Glutamatergic neuron (in vitro differentiated cells): ENCODE measurements at regions not wholly inside any gene's neighbourhood (a gene's known extent, or its start where the extent isn't known, plus 50 kb on each side); places are given as distances from the start of the nearest gene placed in this dataset.

ENCODE experiments used
- DNase-seq: peaks from one replicate; pipeline ENCODE4 v3.0.0; 2022
- H3K27ac Mint-ChIP-seq: one replicate; pipeline ENCODE4 v1.8.0; 2020; ENCODE audit warnings: mild to moderate bottlenecking, mixed read lengths, inconsistent platforms; ENCODE audit not compliant: unreplicated experiment
- H3K27me3 Mint-ChIP-seq: one replicate; pipeline ENCODE4 v1.8.0; 2020; ENCODE audit warnings: mild to moderate bottlenecking, moderate library complexity, mixed read lengths, inconsistent platforms; ENCODE audit not compliant: unreplicated experiment
- H3K36me3 Mint-ChIP-seq: one replicate; pipeline ENCODE4 v1.8.0; 2020; ENCODE audit warnings: mild to moderate bottlenecking, mixed read lengths, inconsistent platforms; ENCODE audit not compliant: unreplicated experiment
- H3K4me1 Mint-ChIP-seq: one replicate; pipeline ENCODE4 v1.8.0; 2020; ENCODE audit warnings: mild to moderate bottlenecking, low read depth, mixed read lengths, inconsistent platforms; ENCODE audit not compliant: unreplicated experiment
- H3K4me3 Mint-ChIP-seq: one replicate; pipeline ENCODE4 v1.8.0; 2020; ENCODE audit warnings: mild to moderate bottlenecking, mixed read lengths, inconsistent platforms; ENCODE audit not compliant: unreplicated experiment
- H3K9me3 Mint-ChIP-seq: one replicate; pipeline ENCODE4 v1.8.0; 2020; ENCODE audit warnings: mild to moderate bottlenecking, moderate library complexity, mixed read lengths, inconsistent platforms; ENCODE audit not compliant: unreplicated experiment
- TF ChIP-seq, protein P1 (sequence below): fragments of 200-600 bp; sonication (generic); IDR thresholded peaks from one replicate; pipeline ENCODE4 v1.5.0; 2021; ENCODE audit not compliant: partially characterized antibody, unreplicated experiment

DNA sequence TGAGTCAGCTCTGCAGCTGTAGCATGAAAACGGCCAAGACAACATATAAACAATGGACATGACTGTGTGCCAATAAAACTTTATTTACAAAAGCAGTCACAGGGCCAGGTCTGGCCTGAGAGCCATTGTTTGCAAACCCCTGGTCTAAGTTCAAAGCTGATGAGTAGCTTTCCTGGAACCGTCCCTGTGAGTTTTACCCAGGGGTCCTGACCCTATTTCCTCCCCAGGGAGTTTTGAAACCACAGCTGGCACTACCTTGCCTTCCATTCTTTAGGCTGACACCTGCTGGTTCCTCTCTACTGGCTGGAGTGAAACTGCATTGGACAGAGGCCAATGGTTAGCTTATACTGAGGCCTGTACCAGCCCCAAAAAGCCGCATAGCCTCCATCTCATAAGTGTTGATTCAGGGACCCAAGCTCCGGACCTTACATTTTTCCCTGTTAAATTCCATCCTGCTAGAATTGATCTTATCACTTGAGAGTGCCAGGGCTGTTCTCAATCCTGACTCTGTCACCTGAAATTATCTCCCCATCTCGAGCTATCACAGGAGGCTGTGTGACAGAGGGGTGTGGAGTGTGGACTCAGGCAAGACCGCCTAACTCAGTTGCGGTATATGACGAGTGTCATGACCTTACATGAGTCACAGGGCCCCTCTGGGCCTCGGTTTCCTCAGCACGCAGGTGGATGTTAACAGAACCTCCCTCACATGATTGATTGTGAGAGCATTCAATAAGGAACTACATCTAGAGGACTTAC, 343.6 kb downstream of the NPHP4 start:
- Mint-ChIP-seq H3K4me3 (no peak overlapping the region), H3K4me1 (no peaks in the 10 kb centered on the region), H3K36me3 (peaks cover 16% of the 10 kb centered on the region), H3K27me3 (peaks cover 6% of the 10 kb centered on the region), H3K9me3 (peaks cover 18% of the 10 kb centered on the region), H3K27ac (no peak overlapping the region)
- TF ChIP-seq, protein P1, sequence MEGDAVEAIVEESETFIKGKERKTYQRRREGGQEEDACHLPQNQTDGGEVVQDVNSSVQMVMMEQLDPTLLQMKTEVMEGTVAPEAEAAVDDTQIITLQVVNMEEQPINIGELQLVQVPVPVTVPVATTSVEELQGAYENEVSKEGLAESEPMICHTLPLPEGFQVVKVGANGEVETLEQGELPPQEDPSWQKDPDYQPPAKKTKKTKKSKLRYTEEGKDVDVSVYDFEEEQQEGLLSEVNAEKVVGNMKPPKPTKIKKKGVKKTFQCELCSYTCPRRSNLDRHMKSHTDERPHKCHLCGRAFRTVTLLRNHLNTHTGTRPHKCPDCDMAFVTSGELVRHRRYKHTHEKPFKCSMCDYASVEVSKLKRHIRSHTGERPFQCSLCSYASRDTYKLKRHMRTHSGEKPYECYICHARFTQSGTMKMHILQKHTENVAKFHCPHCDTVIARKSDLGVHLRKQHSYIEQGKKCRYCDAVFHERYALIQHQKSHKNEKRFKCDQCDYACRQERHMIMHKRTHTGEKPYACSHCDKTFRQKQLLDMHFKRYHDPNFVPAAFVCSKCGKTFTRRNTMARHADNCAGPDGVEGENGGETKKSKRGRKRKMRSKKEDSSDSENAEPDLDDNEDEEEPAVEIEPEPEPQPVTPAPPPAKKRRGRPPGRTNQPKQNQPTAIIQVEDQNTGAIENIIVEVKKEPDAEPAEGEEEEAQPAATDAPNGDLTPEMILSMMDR: no peak
- no peak for DNase-seq

DNA sequence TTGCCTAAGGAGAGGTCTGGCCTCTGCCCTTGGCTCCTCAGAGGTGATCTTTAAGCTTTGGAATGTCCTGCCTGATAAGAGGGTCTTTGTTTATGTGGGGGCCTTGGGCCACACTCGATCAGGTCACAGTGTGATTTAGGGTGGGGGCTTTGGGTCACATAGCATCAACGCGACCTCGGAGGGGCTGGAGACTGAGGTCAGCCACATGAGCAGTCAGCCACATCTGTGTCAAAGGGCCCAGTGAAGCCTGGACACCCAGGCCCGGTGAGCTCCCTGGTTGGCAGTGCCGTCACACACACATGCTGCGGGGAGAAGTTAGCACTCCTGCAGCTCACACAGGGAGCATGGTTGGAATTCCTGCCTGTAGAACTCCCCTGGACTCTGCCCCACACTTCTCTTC, 345.0 kb downstream of the NPHP4 start:
- H3K4me3 Mint-ChIP-seq: no peak overlapping the region
- H3K27me3 Mint-ChIP-seq: peaks cover 6% of the 10 kb centered on the region
- peaks cover 16% of the 10 kb centered on the region for H3K36me3 Mint-ChIP-seq
- peaks cover 20% of the 10 kb centered on the region for H3K9me3 Mint-ChIP-seq
- TF ChIP-seq, protein P1: no peak
- H3K4me1 Mint-ChIP-seq: no peaks in the 10 kb centered on the region
- H3K27ac Mint-ChIP-seq: no peak overlapping the region
- DNase-seq: no peak

DNA sequence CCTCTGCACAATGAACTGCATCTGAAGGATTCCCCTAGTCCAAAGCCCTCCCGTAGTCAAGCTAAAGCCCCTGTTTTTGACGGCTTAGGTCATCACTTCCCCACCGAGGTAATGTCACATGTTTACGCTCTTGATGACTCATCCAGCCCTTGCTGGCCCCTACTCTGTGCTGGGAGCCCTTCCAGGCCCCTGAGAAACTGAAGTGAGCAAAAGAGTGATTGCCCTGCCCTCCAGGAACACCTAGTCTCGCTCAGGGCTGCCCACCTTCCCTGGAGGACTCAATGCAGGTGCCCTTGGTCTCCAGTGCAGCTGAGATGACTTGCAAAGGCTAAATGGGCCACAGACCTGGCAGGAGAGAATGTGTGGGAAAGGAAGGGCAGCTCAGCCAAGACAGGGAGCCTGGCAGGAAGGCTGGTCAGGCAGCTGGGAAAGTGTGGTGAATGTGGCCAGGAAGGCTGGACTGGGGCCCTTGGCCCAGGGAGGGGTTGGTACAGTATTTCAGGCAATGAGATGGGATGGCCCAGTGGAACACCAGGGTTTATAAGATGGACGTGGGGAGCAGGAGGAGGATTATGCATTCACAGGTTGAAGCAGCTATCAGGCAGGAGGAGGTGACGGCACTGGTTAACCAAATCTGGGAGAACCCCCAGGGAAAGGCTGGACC, 345.6 kb downstream of the NPHP4 start:
- no peak for DNase-seq
- TF ChIP-seq, protein P1: no peak
- H3K9me3 Mint-ChIP-seq: peaks cover 20% of the 10 kb centered on the region
- no peak overlapping the region for H3K4me3 Mint-ChIP-seq
- no peak overlapping the region for H3K27ac Mint-ChIP-seq
- no peaks in the 10 kb centered on the region for H3K4me1 Mint-ChIP-seq
- H3K36me3 Mint-ChIP-seq: peaks cover 16% of the 10 kb centered on the region
- peaks cover 6% of the 10 kb centered on the region for H3K27me3 Mint-ChIP-seq

DNA sequence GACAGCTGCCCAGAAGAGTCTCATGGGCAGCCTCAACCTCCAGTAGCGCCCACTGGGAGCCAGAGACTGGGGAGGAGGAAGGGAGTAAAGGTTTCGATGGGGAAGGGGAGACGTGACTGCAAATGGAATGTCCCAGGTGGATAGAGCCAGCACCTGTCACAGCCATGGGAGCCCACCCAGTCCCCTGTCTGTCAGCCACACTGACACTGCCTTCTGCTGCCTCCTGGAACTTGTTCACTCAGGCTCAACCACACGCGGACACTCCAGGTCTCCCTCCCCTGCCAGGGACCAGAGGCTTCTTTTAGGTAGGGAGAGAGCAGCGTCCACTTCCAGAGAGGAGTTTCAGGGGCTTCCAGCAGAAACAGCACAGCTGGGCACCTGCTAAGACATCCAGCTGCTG, 346.3 kb downstream of the NPHP4 start:
- no peak overlapping the region for H3K27ac Mint-ChIP-seq
- H3K27me3 Mint-ChIP-seq: peaks cover 7% of the 10 kb centered on the region
- no peaks in the 10 kb centered on the region for H3K4me1 Mint-ChIP-seq
- H3K4me3 Mint-ChIP-seq: no peak overlapping the region
- peaks cover 16% of the 10 kb centered on the region for H3K36me3 Mint-ChIP-seq
- no peak for DNase-seq
- TF ChIP-seq, protein P1: no peak
- H3K9me3 Mint-ChIP-seq: peaks cover 22% of the 10 kb centered on the region

DNA sequence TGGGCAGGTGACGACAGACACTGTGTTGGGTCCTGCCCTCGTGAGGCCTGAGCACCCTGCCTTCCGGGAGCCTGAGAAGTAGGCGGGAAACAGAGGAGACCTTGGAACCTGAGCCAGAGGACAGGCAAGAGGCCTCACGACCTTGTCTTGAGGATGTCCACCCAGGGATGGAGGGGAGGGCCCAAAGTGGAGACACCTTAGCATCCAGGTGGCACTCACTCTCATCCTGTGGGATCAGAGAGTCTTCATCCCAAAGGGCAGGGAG, 347.2 kb downstream of the NPHP4 start:
- no peak overlapping the region for H3K27ac Mint-ChIP-seq
- H3K27me3 Mint-ChIP-seq: peaks cover 10% of the 10 kb centered on the region
- no peak overlapping the region for H3K4me3 Mint-ChIP-seq
- H3K9me3 Mint-ChIP-seq: peaks cover 25% of the 10 kb centered on the region
- peaks cover 16% of the 10 kb centered on the region for H3K36me3 Mint-ChIP-seq
- H3K4me1 Mint-ChIP-seq: no peaks in the 10 kb centered on the region
- TF ChIP-seq, protein P1: no peak
- DNase-seq: no peak
